Neural cell (in vitro differentiated cells): ENCODE measurements at regions not wholly inside any gene's neighbourhood (a gene's known extent, or its start where the extent isn't known, plus 50 kb on each side); places are given as distances from the start of the nearest gene placed in this dataset.

Experiments used
- H2AFZ ChIP-seq: fragments of 200-600, 300-800 bp; sonication (generic), shearing (Covaris generic); 2 replicates; pipeline ENCODE4 v1.6.0; 2014; ENCODE audit warnings: low read depth, mild to moderate bottlenecking, antibody characterized with exemption, low read length, moderate library complexity
- H3F3A ChIP-seq: fragments of 200-600 bp; shearing (Covaris generic); 2 replicates; pipeline ENCODE4 v1.6.1; 2016; ENCODE audit warnings: mild to moderate bottlenecking, moderate library complexity, mixed read lengths, antibody characterized with exemption, low read length; ENCODE audit not compliant: insufficient read depth, poor library complexity, severe bottlenecking
- H3K27ac ChIP-seq: fragments of 200-600, 300-800 bp; sonication (generic), shearing (Covaris generic); 2 replicates; pipeline ENCODE4 v1.5.1; 2014; ENCODE audit warnings: mild to moderate bottlenecking, low read length, moderate library complexity
- H3K27me3 ChIP-seq: fragments of 300-800, 200-600 bp; sonication (generic), shearing (Covaris generic); 2 replicates; pipeline ENCODE4 v1.6.0; 2014; ENCODE audit warnings: mild to moderate bottlenecking, low read depth, low read length, moderate library complexity; ENCODE audit not compliant: insufficient read depth
- H3K36me3 ChIP-seq: fragments of 300-800, 200-600 bp; sonication (generic), shearing (Covaris generic); 2 replicates; pipeline ENCODE4 v1.5.1; 2014; ENCODE audit warnings: mild to moderate bottlenecking, antibody characterized with exemption, low read length, moderate library complexity; ENCODE audit not compliant: insufficient read depth
- H3K4me2 ChIP-seq: fragments of 300-800, 200-600 bp; sonication (generic), shearing (Covaris generic); 2 replicates; pipeline ENCODE4 v1.6.0; 2014; ENCODE audit warnings: mild to moderate bottlenecking, low read length
- H3K4me3 ChIP-seq: fragments of 300-800, 200-600 bp; sonication (generic), shearing (Covaris generic); 2 replicates; pipeline ENCODE4 v1.5.1; 2014; ENCODE audit warnings: mild to moderate bottlenecking, low read length, moderate library complexity
- H3K79me2 ChIP-seq: fragments of 200-600 bp; shearing (Covaris generic); replicated peaks from 2 replicates; pipeline ENCODE4 v1.6.0; 2014; ENCODE audit warnings: mild to moderate bottlenecking, low read length, moderate library complexity; ENCODE audit not compliant: insufficient read depth
- H3K9ac ChIP-seq: fragments of 300-800, 200-600 bp; sonication (generic), shearing (Covaris generic); 2 replicates; pipeline ENCODE4 v1.6.1; 2016; ENCODE audit warnings: mild to moderate bottlenecking, low read length, mixed read lengths
- H3K9me2 ChIP-seq: fragments of 200-600 bp; shearing (Covaris generic); 2 replicates; pipeline ENCODE4 v1.6.1; 2016; ENCODE audit warnings: mild to moderate bottlenecking, low read length, mixed read lengths; ENCODE audit not compliant: insufficient read depth
- H3K9me3 ChIP-seq: fragments of 200-600, 300-800 bp; sonication (generic), shearing (Covaris generic); 2 replicates; pipeline ENCODE4 v1.6.1; 2016; ENCODE audit warnings: mild to moderate bottlenecking, mixed run types, low read length, moderate library complexity, mixed read lengths
- H4K20me1 ChIP-seq: fragments of 200-600 bp; shearing (Covaris generic); 2 replicates; pipeline ENCODE4 v1.6.1; 2016; ENCODE audit warnings: mild to moderate bottlenecking, mixed run types; ENCODE audit not compliant: insufficient read depth
- EP300 ChIP-seq: fragments of 450-650 bp; conservative IDR thresholded peaks from 2 replicates; pipeline ENCODE4 v1.6.1; 2014; ENCODE audit warnings: antibody characterized with exemption, mild to moderate bottlenecking, moderate library complexity; ENCODE audit not compliant: poor library complexity, severe bottlenecking
- EZH2 ChIP-seq: fragments of 200-600, 300-800 bp; shearing (Covaris generic), sonication (generic); IDR thresholded peaks from 2 replicates; pipeline ENCODE4 v1.6.1; 2014; ENCODE audit warnings: antibody characterized with exemption, low read length, borderline replicate concordance, mild to moderate bottlenecking; ENCODE audit not compliant: insufficient read depth, poor library complexity, severe bottlenecking
- MXI1 ChIP-seq: fragments of 450-650 bp; conservative IDR thresholded peaks from 2 replicates; pipeline ENCODE4 v1.6.1; 2014; ENCODE audit warnings: antibody characterized with exemption, mild to moderate bottlenecking; ENCODE audit not compliant: poor library complexity, severe bottlenecking
- POLR2AphosphoS5 ChIP-seq: IDR thresholded peaks from 2 replicates; pipeline ENCODE4 v1.6.1; 2012
- RAD21 ChIP-seq: fragments of 450-650 bp; conservative IDR thresholded peaks from 2 replicates; pipeline ENCODE4 v1.6.1; 2014; ENCODE audit warnings: antibody characterized with exemption, mild to moderate bottlenecking, moderate library complexity
- SMC3 ChIP-seq: fragments of 450-650 bp; conservative IDR thresholded peaks from 2 replicates; pipeline ENCODE4 v1.6.1; 2014; ENCODE audit warnings: antibody characterized with exemption, mild to moderate bottlenecking, moderate library complexity; ENCODE audit not compliant: poor library complexity
- TAF1 ChIP-seq: IDR thresholded peaks from 2 replicates; pipeline ENCODE4 v1.6.1; 2012; ENCODE audit warnings: low read depth
- TF ChIP-seq, protein P1 (sequence below): fragments of 450-650 bp; IDR thresholded peaks from 2 replicates; pipeline ENCODE4 v1.5.1; 2014; ENCODE audit warnings: antibody characterized with exemption, mild to moderate bottlenecking, moderate library complexity; ENCODE audit not compliant: poor library complexity, severe bottlenecking
- TF ChIP-seq, protein P2 (sequence below): IDR thresholded peaks from 2 replicates; pipeline ENCODE4 v1.6.1; 2012; ENCODE audit warnings: borderline replicate concordance

DNA sequence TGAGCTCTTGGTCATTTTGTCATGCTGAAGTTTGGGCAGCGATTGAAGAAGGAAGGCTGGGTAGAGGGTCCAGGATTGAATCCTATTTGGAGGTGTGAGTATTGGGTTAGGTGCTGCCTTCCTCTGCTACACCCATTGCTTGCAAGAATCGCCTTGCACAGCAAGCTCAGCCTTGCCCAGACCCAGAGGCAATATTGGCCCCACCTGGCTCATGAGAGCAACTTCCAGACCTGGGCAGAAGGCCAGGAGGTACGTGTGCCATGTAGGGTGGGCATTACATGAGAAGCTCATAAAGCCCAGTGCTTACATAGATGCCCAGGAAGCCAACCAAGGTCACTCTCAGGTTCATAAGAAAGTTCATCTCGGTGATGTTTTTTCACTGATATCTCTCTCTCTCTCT is 718.0 kb downstream of the EFNB2 start:
- Histone ChIP-seq H3K27ac (no peak overlapping the region), H3F3A (no peaks in the 10 kb centered on the region), H3K27me3 (no peaks in the 10 kb centered on the region), H3K4me3 (no peak overlapping the region), H2AFZ (no peak overlapping the region), H3K9me3 (no peaks in the 10 kb centered on the region), H3K4me2 (no peak overlapping the region), H4K20me1 (no peaks in the 10 kb centered on the region), H3K36me3 (no peaks in the 10 kb centered on the region), H3K9ac (no peak overlapping the region), H3K9me2 (no peaks in the 10 kb centered on the region), H3K79me2 (no peaks in the 10 kb centered on the region)
- TF ChIP-seq MXI1 (no peak), POLR2AphosphoS5 (no peak), RAD21 (no peak), EZH2 (no peak), TAF1 (no peak), SMC3 (no peak)
- TF ChIP-seq, protein P1, sequence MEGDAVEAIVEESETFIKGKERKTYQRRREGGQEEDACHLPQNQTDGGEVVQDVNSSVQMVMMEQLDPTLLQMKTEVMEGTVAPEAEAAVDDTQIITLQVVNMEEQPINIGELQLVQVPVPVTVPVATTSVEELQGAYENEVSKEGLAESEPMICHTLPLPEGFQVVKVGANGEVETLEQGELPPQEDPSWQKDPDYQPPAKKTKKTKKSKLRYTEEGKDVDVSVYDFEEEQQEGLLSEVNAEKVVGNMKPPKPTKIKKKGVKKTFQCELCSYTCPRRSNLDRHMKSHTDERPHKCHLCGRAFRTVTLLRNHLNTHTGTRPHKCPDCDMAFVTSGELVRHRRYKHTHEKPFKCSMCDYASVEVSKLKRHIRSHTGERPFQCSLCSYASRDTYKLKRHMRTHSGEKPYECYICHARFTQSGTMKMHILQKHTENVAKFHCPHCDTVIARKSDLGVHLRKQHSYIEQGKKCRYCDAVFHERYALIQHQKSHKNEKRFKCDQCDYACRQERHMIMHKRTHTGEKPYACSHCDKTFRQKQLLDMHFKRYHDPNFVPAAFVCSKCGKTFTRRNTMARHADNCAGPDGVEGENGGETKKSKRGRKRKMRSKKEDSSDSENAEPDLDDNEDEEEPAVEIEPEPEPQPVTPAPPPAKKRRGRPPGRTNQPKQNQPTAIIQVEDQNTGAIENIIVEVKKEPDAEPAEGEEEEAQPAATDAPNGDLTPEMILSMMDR, result no peak
- TF ChIP-seq, protein P2, sequence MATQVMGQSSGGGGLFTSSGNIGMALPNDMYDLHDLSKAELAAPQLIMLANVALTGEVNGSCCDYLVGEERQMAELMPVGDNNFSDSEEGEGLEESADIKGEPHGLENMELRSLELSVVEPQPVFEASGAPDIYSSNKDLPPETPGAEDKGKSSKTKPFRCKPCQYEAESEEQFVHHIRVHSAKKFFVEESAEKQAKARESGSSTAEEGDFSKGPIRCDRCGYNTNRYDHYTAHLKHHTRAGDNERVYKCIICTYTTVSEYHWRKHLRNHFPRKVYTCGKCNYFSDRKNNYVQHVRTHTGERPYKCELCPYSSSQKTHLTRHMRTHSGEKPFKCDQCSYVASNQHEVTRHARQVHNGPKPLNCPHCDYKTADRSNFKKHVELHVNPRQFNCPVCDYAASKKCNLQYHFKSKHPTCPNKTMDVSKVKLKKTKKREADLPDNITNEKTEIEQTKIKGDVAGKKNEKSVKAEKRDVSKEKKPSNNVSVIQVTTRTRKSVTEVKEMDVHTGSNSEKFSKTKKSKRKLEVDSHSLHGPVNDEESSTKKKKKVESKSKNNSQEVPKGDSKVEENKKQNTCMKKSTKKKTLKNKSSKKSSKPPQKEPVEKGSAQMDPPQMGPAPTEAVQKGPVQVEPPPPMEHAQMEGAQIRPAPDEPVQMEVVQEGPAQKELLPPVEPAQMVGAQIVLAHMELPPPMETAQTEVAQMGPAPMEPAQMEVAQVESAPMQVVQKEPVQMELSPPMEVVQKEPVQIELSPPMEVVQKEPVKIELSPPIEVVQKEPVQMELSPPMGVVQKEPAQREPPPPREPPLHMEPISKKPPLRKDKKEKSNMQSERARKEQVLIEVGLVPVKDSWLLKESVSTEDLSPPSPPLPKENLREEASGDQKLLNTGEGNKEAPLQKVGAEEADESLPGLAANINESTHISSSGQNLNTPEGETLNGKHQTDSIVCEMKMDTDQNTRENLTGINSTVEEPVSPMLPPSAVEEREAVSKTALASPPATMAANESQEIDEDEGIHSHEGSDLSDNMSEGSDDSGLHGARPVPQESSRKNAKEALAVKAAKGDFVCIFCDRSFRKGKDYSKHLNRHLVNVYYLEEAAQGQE, result no peak

DNA sequence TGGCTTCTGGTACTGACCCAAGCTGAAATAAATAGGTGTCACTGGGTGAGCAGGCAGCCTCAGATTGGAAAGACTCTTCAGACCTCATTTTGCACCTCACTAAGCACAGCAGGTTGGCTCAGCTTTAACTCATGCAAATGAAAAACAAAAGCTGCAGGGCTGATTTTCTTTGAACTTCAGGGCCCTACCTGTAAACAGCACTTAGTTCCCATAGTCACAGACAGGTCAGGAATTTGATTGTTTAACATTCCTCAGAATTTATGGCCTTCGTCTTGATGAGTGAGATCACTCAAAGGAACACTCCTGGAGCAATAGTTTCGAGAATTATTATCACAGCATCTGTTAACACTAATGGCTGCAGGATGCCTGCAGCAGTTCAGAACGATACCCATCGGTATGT is 718.5 kb downstream of the EFNB2 start:
- H3K9me3 ChIP-seq, result no peaks in the 10 kb centered on the region
- no peaks in the 10 kb centered on the region for H3K27me3 ChIP-seq
- H3K9me2 ChIP-seq, result no peaks in the 10 kb centered on the region
- H2AFZ ChIP-seq, result no peak overlapping the region
- no peak overlapping the region for H3K27ac ChIP-seq
- H3K4me3 ChIP-seq, result no peak overlapping the region
- H4K20me1 ChIP-seq, result no peaks in the 10 kb centered on the region
- no peak overlapping the region for H3K9ac ChIP-seq
- H3K4me2 ChIP-seq, result no peak overlapping the region
- no peaks in the 10 kb centered on the region for H3K79me2 ChIP-seq
- TF ChIP-seq EP300, result no peak
- TF ChIP-seq EZH2, result no peak
- TF ChIP-seq POLR2AphosphoS5, result no peak
- TF ChIP-seq, protein P1, result no peak
- TF ChIP-seq MXI1, result no peak
- no peak for TF ChIP-seq TAF1
- TF ChIP-seq RAD21, result no peak
- no peak for TF ChIP-seq SMC3
- TF ChIP-seq, protein P2, result no peak
- H3K36me3 ChIP-seq, result no peaks in the 10 kb centered on the region
- no peaks in the 10 kb centered on the region for H3F3A ChIP-seq
